Right lobe of liver (tissue), 4 donors: ENCODE measurements at regions not wholly inside any gene's neighbourhood (a gene's known extent, or its start where the extent isn't known, plus 50 kb on each side); places are given as distances from the start of the nearest gene placed in this dataset.

Experiments used
- POLR2A ChIP-seq: fragments of 450-650 bp; IDR thresholded peaks from one replicate; pipeline ENCODE4 v1.6.1; 2017; ENCODE audit warnings: antibody characterized with exemption, mild to moderate bottlenecking
- TF ChIP-seq, protein P1 (sequence below), 4 donors: fragments of 200-600 bp in 3 of 4; fragments of 450-650 bp in 1 of 4; IDR thresholded peaks; one replicate each; pipeline versions ENCODE4 v1.5.1 to v1.8.0; 2016 to 2022; ENCODE audit warnings: antibody characterized with exemption in 4 of 4, mild to moderate bottlenecking in 2 of 4
- donor health status: DM: no; HTN: no; CAD: no.
- donor health status: DM: no; HTN: no; CAD: no.
- donor health status: DM: no; HTN: yes; CAD: no.

DNA sequence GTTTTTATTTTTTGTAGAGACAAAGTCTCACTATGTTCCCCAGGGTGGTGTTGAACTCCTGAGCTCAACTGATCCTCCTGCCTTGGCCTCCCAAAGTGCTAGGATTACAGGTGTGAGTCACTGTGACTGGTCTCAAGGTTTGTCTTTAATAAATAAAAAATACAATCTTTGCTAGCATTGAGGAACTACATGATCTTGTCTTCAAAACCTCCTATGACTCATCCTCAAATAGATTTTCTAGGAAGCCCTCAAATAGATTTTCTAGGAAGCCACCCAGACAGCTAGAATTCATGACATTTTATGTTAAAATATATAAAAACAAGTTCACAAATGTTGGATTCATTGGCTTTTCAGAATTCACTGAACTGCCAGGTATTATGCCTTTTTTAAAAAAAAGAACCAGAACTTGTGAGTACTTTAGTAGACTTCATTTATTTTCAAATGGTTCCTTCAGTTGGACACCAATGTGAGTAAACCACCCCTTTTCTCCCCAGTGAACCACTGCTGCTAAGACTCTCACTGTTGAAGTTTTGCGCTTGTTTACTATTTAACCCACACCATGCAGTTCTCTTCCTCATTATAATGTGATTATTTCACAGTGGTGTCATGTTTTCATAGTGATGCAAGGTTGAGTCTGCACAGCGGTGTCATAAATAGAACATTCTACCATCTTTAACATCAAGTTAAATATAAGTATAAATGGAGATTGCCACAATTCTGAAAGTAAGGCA, 303.9 kb downstream of the CASP12 start:
- TF ChIP-seq, protein P1, sequence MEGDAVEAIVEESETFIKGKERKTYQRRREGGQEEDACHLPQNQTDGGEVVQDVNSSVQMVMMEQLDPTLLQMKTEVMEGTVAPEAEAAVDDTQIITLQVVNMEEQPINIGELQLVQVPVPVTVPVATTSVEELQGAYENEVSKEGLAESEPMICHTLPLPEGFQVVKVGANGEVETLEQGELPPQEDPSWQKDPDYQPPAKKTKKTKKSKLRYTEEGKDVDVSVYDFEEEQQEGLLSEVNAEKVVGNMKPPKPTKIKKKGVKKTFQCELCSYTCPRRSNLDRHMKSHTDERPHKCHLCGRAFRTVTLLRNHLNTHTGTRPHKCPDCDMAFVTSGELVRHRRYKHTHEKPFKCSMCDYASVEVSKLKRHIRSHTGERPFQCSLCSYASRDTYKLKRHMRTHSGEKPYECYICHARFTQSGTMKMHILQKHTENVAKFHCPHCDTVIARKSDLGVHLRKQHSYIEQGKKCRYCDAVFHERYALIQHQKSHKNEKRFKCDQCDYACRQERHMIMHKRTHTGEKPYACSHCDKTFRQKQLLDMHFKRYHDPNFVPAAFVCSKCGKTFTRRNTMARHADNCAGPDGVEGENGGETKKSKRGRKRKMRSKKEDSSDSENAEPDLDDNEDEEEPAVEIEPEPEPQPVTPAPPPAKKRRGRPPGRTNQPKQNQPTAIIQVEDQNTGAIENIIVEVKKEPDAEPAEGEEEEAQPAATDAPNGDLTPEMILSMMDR (IDR thresholded peaks at IDR 0.05) = no peak
- TF ChIP-seq POLR2A = no peak
